K562 (cell line): ENCODE measurements at regions not wholly inside any gene's neighbourhood (a gene's known extent, or its start where the extent isn't known, plus 50 kb on each side); places are given as distances from the start of the nearest gene placed in this dataset.

Experiments
- ATAC-seq: fragments of 200-7000 bp; cut with Tn5 transposase; 3 replicates; pipeline ENCODE4 v1.9.1; 2020; ENCODE audit warnings: moderate library complexity
- BruUV-seq: library from RNA; stranded (reverse); fragments of 400-500 nt; replicated peaks from 2 replicates; lab custom pipeline; 2021; lab: Mats Ljungman, UMichigan
- CTCF ChIA-PET: fragments of 300-600 bp; formaldehyde crosslinking; extraction: SDS; loops from one replicate; lab custom pipeline; 2021; ENCODE audit warnings: low intra/inter-chr PET ratio; lab: Yijun Ruan, JAX
- POLR2A ChIA-PET: fragments of 300-600, 350-650 bp; sonication (Branson Sonifier 250); formaldehyde crosslinking; extraction: SDS; loops from one replicate; lab custom pipeline; 2021; ENCODE audit warnings: antibody characterized with exemption, inconsistent platforms; lab: Yijun Ruan, JAX
- DNase-seq, 4 experiments: peaks; one replicate each; pipeline versions ENCODE4 v3.0.0 to v3.0.0-alpha.2; 2011 to 2018; ENCODE audit warnings: low spot score in 3 of 4, mixed read lengths in 3 of 4; ENCODE audit errors: extremely low read depth in 1 of 4
- FAIRE-seq: peaks from 2 replicates; lab custom pipeline; 2011; peaks lifted over from hg19 to GRCh38; lab: Jason Lieb, UNC
- H2AFZ ChIP-seq: 2 replicates; pipeline ENCODE4 v1.6.0; 2011; ENCODE audit warnings: low read depth, low read length, control low read depth, inconsistent platforms
- H3K27ac ChIP-seq: fragments of 200-600 bp; 3 replicates; pipeline ENCODE4 v1.8.0; 2011; ENCODE audit warnings: low read depth, mild to moderate bottlenecking, control low read depth, inconsistent platforms, low read length, moderate library complexity, mixed read lengths; ENCODE audit errors: extremely low read depth
- H3K27me3 ChIP-seq, 2 experiments: fragments of 300-600 bp in 1 of 2; 2 replicates in 1 of 2; 3 replicates in 1 of 2; pipeline versions ENCODE4 v1.6.0 to v1.8.0; 2011; ENCODE audit warnings: inconsistent platforms in 2 of 2, low read length in 2 of 2, mild to moderate bottlenecking in 1 of 2, mixed read lengths in 1 of 2, moderate library complexity in 1 of 2; ENCODE audit not compliant: control insufficient read depth in 2 of 2, insufficient read depth in 2 of 2
- H3K36me3 ChIP-seq: fragments of 300-600 bp; 3 replicates; pipeline ENCODE4 v1.8.0; 2011; ENCODE audit warnings: mild to moderate bottlenecking, low read length, inconsistent platforms; ENCODE audit not compliant: control insufficient read depth, insufficient read depth
- H3K4me1 ChIP-seq, 2 experiments: fragments of 200-600 bp in 1 of 2; replicated peaks in 1 of 2; 2 replicates in 1 of 2; 3 replicates in 1 of 2; pipeline versions ENCODE4 v1.5.1 to v1.8.0; 2011; ENCODE audit warnings: inconsistent platforms in 2 of 2, low read length in 2 of 2, mild to moderate bottlenecking in 1 of 2, mixed read lengths in 1 of 2, moderate library complexity in 1 of 2; ENCODE audit not compliant: control insufficient read depth in 2 of 2, insufficient read depth in 2 of 2
- H3K4me2 ChIP-seq: 2 replicates; pipeline ENCODE4 v1.6.1; 2011; ENCODE audit warnings: low read length, control low read depth, inconsistent platforms, mixed read lengths; ENCODE audit not compliant: insufficient read depth
- H3K4me3 ChIP-seq: fragments of 200-600 bp; sonication (generic), shearing (Covaris generic); 2 replicates; pipeline ENCODE4 v1.5.1; 2016; ENCODE audit warnings: control low read depth, inconsistent platforms
- H3K79me2 ChIP-seq: fragments of 200-600 bp; 3 replicates; pipeline ENCODE4 v1.8.0; 2011; ENCODE audit warnings: low read length, inconsistent platforms; ENCODE audit not compliant: control insufficient read depth, insufficient read depth
- H3K9ac ChIP-seq, 2 experiments: 2 replicates each; pipeline versions ENCODE4 v1.6.0 to v1.6.1; 2011; ENCODE audit warnings: low read depth in 2 of 2, low read length in 2 of 2, control low read depth in 1 of 2, inconsistent platforms in 1 of 2, mild to moderate bottlenecking in 1 of 2, mixed read lengths in 1 of 2; ENCODE audit not compliant: insufficient read depth in 1 of 2
- H3K9me1 ChIP-seq: one replicate; pipeline ENCODE4 v1.6.0; 2011; ENCODE audit warnings: inconsistent platforms, mild to moderate bottlenecking, low read length, moderate library complexity; ENCODE audit not compliant: control insufficient read depth, insufficient read depth
- H3K9me3 ChIP-seq: replicated peaks from 2 replicates; pipeline ENCODE4 v1.5.1; 2011; ENCODE audit warnings: low read depth, low read length, inconsistent platforms; ENCODE audit not compliant: control insufficient read depth, insufficient read depth
- H4K20me1 ChIP-seq: replicated peaks from 2 replicates; pipeline ENCODE4 v1.6.1; 2011; ENCODE audit warnings: low read length, inconsistent platforms, mixed read lengths; ENCODE audit not compliant: control insufficient read depth, insufficient read depth
- RBM17 ChIP-seq: fragments of 200-400 bp; formaldehyde crosslinking; IDR thresholded peaks from 2 replicates; pipeline ENCODE4 v1.6.1; 2017; ENCODE audit warnings: low read depth, mild to moderate bottlenecking, low read length, borderline replicate concordance
- TFAM ChIP-seq: fragments of 250-450 bp; sonication (Bioruptor Pico); conservative IDR thresholded peaks from 2 replicates; pipeline ENCODE4 v1.5.0; 2021; ENCODE audit warnings: mild to moderate bottlenecking, moderate library complexity
- WGBS: fragments of 100-300 bp; shearing (Covaris generic); methylation state at CpG from one replicate; pipeline ENCODE4 v1.1.6; 2016; ENCODE audit warnings: low coverage, mixed read lengths; ENCODE audit not compliant: insufficient coverage; ENCODE audit errors: missing lambda C conversion rate; 5-methylcytosine and 5-hydroxymethylcytosine counted together
- in situ Hi-C: fragments of 300-500 bp; cut with MboI; formaldehyde crosslinking; loops from 4 replicates; pipeline ENCODE4 v1.15.0; 2018; ENCODE audit warnings: inconsistent platforms, mixed read lengths
- intact Hi-C: fragments of 100-400 bp; cut with micrococcal nuclease; formaldehyde crosslinking; loops from 2 replicates; pipeline ENCODE4 v1.14.2; 2022
- TF ChIP-seq, protein P1 (sequence below): fragments of 250-450 bp; sonication (Bioruptor Pico); IDR thresholded peaks from 2 replicates; pipeline ENCODE4 v1.8.0; 2022; ENCODE audit warnings: moderate library complexity, mild to moderate bottlenecking, inconsistent platforms
- TF ChIP-seq, protein P2 (sequence below), 2 experiments: fragments of 200-800 bp in 1 of 2; sonication (Bioruptor generic) in 1 of 2; sonication (generic) in 1 of 2; formaldehyde crosslinking in 1 of 2; IDR thresholded peaks in 1 of 2; conservative IDR thresholded peaks in 1 of 2; 2 replicates each; pipeline versions ENCODE4 v1.5.0 to v1.6.1; 2016 to 2020; ENCODE audit warnings: missing compliant biosample characterization in 1 of 2, missing genetic modification characterization in 1 of 2, missing genetic modification reagents in 1 of 2

DNA sequence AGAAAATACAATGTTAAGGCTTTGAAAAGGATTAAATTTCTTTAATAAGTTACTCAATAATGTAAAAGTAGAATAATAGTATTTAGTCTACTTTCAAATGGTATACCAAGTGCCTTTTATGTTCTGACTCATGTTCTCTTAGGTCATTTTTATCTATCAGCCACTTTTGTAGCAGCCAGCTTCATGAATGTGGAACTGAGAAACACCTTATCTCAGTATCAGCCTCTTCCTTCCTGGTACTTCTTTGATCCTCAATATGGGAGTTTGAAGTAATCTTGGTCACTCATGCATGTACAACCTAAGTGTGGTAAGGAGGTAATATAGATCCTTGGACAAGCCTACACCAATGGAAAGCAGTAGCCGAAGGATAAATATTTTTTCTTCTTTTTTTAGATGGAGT is 180.4 kb upstream of the NRXN1 start:
- TF ChIP-seq, protein P1, sequence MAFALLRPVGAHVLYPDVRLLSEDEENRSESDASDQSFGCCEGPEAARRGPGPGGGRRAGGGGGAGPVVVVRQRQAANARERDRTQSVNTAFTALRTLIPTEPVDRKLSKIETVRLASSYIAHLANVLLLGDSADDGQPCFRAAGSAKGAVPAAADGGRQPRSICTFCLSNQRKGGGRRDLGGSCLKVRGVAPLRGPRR (CRISPR knock-in tag): no peak
- TF ChIP-seq RBM17 (no peak), TFAM (CRISPR knock-in tag) (no peak)
- TF ChIP-seq, protein P2, sequence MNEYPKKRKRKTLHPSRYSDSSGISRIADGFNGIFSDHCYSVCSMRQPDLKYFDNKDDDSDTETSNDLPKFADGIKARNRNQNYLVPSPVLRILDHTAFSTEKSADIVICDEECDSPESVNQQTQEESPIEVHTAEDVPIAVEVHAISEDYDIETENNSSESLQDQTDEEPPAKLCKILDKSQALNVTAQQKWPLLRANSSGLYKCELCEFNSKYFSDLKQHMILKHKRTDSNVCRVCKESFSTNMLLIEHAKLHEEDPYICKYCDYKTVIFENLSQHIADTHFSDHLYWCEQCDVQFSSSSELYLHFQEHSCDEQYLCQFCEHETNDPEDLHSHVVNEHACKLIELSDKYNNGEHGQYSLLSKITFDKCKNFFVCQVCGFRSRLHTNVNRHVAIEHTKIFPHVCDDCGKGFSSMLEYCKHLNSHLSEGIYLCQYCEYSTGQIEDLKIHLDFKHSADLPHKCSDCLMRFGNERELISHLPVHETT (CRISPR knock-in tag; conservative IDR thresholded peaks at IDR 0.05 in 1 of 2, IDR thresholded peaks at IDR 0.05 in 1 of 2): no peak
- BruUV-seq: no TSS peak
- Histone ChIP-seq H3K4me1 (no peaks in the 10 kb centered on the region), H4K20me1 (no peaks in the 10 kb centered on the region), H3K9ac (no peak overlapping the region), H3K27ac (no peak overlapping the region), H3K4me3 (no peak overlapping the region), H3K27me3 (no peaks in the 10 kb centered on the region), H2AFZ (no peak overlapping the region), H3K4me2 (no peak overlapping the region), H3K9me3 (no peaks in the 10 kb centered on the region), H3K79me2 (no peaks in the 10 kb centered on the region), H3K9me1 (no peaks in the 10 kb centered on the region), H3K36me3 (no peaks in the 10 kb centered on the region)
- no peak for ATAC-seq
- 8% methylated on average over 1 of the region's 1 CpG for WGBS
- ChIA-PET POLR2A (no interaction called here), CTCF (no interaction called here)
- in situ Hi-C loops (no loop called here), intact Hi-C loops (no loop called here)
- no peak for FAIRE-seq
- no peak for DNase-seq
